ENCODE measurements at regions not wholly inside any gene's neighbourhood (a gene's known extent, or its start where the extent isn't known, plus 50 kb on each side); places are given as distances from the start of the nearest gene placed in this dataset.

- TF ChIP-seq CTCF (IDR thresholded peaks at IDR 0.05; ENCODE audit: control extremely low read depth in 1 of 3, insufficient read depth in 1 of 3, low read depth in 1 of 3, low read length in 3 of 3) (no peak), SAP30 (IDR thresholded peaks at IDR 0.05; ENCODE audit: insufficient read depth, insufficient replicate concordance, low read length) (no peak)
Measured at GRCh38 chr10:81496626-81497025, 378.4 kb upstream of the NRG3 start (continued).
